ENCODE measurements at regions not wholly inside any gene's neighbourhood (a gene's known extent, or its start where the extent isn't known, plus 50 kb on each side); places are given as distances from the start of the nearest gene placed in this dataset.
"Not testable (repeated sequence)": the region's sequence is repeated elsewhere in the genome, so short reads cannot be mapped to it uniquely, and the experiment has no call there.

DNA sequence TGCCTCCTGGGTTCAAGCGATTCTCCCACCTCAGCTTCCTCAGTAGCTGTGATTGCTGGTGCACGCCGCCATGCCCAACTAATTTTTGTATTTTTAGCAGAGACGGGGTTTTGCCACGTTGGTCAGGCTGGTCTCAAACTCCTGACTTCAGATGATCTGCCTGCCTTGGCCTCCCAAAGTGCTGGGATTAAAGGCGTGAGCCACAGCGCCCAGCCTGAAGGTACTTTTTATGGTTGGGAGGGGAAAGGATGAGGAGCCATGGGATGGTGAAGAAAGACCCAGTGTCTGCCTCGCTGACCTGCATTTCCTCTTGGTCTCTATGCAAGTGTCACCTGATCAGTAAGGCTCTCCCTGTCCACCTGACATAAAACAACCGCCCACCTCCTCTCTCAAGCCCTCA lies 107.0 kb downstream of the SNX5 start:
- CTCF ChIA-PET, result interaction anchor here (0.8 kb wide), 1 partner anchor 78 kb away, joined by 3 read pairs; no protein-coding TSS in a partner anchor
- H3K56ac ChIP-seq (ENCODE audit: extremely low read depth, insufficient read depth, low read length); H3K14ac ChIP-seq (replicated peaks; ENCODE audit: low read depth, low read length); H3K4ac ChIP-seq (ENCODE audit: low read depth, low read length); BruUV-seq (replicated peaks); H3K27me3 ChIP-seq (ENCODE audit: control insufficient read depth, insufficient read depth, low read length); H3K9me3 ChIP-seq (ENCODE audit: control insufficient read depth, insufficient read depth, low read length); in situ Hi-C loops (cut with MboI; ENCODE audit: low sequenced_read_pairs); H3K27ac ChIP-seq (ENCODE audit: insufficient read depth, low read length); H2AFZ ChIP-seq (replicated peaks; ENCODE audit: low read length, poor library complexity); H3K4me1 ChIP-seq (ENCODE audit: control insufficient read depth, insufficient read depth, low read length); H2BK120ac ChIP-seq (ENCODE audit: low read depth, low read length); H2BK5ac ChIP-seq (ENCODE audit: low read depth, low read length, poor library complexity, severe bottlenecking); dilution Hi-C loops (cut with HindIII; ENCODE audit: low sequenced_read_pairs, unreplicated experiment); H4K91ac ChIP-seq (ENCODE audit: insufficient read depth, low read depth, low read length); DNase-seq; H3K36me3 ChIP-seq (ENCODE audit: control insufficient read depth, insufficient read depth, low read length); H3K4me2 ChIP-seq (ENCODE audit: low read depth, low read length); H2BK20ac ChIP-seq (ENCODE audit: low read depth, low read length); H3K23ac ChIP-seq (ENCODE audit: low read depth, low read length); H3K79me1 ChIP-seq (ENCODE audit: low read depth in 1 of 2, low read length in 2 of 2); H3K4me3 ChIP-seq (ENCODE audit: insufficient read depth, low read depth, low read length); H4K8ac ChIP-seq (ENCODE audit: low read depth in 2 of 2, low read length in 2 of 2); POLR2A ChIA-PET (ENCODE audit: unreplicated experiment); H3K9ac ChIP-seq (ENCODE audit: low read depth, low read length); H3K18ac ChIP-seq (ENCODE audit: low read depth, low read length); intact Hi-C loops (cut with micrococcal nuclease); H2AK9ac ChIP-seq (replicated peaks; ENCODE audit: low read depth, low read length, poor library complexity); H2BK15ac ChIP-seq (ENCODE audit: low read depth, low read length); H4K5ac ChIP-seq (ENCODE audit: low read depth, low read length); ATAC-seq (ENCODE audit: low read depth); H3K9me1 ChIP-seq (ENCODE audit: insufficient read depth, low read length); H4K20me1 ChIP-seq (ENCODE audit: insufficient read depth, low read length): not testable (repeated sequence)
- WGBS, 2 experiments (ENCODE audit: extremely low coverage in 2 of 2, insufficient read length in 1 of 2), result 93% methylated on average over 2 of the region's 9 CpGs; no CpG with 5 or more reads in 1 of the 2 experiments
- peak overlapping the region; percentile 51; the same call in 1 of the 2 replicates for H2AK5ac ChIP-seq (ENCODE audit: low read depth, low read length)

All from IMR-90 (cell line).